H1 (cell line): ENCODE measurements at regions not wholly inside any gene's neighbourhood (a gene's known extent, or its start where the extent isn't known, plus 50 kb on each side); places are given as distances from the start of the nearest gene placed in this dataset.

ENCODE experiments used
- CTCF ChIA-PET: fragments of 300-600 bp; sonication (Branson Sonifier 250); formaldehyde crosslinking; loops from one replicate; lab custom pipeline; 2021; ENCODE audit not compliant: partially characterized antibody; lab: Charles Lee
- POLR2A ChIA-PET: fragments of 300-600 bp; sonication (Branson Sonifier 250); formaldehyde crosslinking; loops from one replicate; lab custom pipeline; 2021; ENCODE audit warnings: inconsistent platforms; ENCODE audit not compliant: partially characterized antibody; lab: Charles Lee
- DNase-seq, 2 experiments: peaks; one replicate each; pipeline versions ENCODE4 v3.0.0 to v3.0.0-alpha.2; 2010 to 2022; ENCODE audit warnings: low spot score in 2 of 2, low read depth in 1 of 2, mixed read lengths in 1 of 2
- FAIRE-seq: peaks from 2 replicates; lab custom pipeline; 2011; peaks lifted over from hg19 to GRCh38; lab: Jason Lieb, UNC
- H2AFZ ChIP-seq: 2 replicates; pipeline ENCODE4 v1.8.1; 2012; ENCODE audit warnings: low read length, inconsistent platforms
- H2AK5ac ChIP-seq: 2 replicates; pipeline ENCODE4 v1.6.1; 2013; ENCODE audit warnings: low read depth, low read length
- H2BK120ac ChIP-seq: replicated peaks from 2 replicates; pipeline ENCODE3; 2013; ENCODE audit warnings: low read depth, low read length, inconsistent platforms
- H2BK12ac ChIP-seq: 2 replicates; pipeline ENCODE4 v1.6.1; 2013; ENCODE audit warnings: low read depth, low read length
- H2BK15ac ChIP-seq: 2 replicates; pipeline ENCODE4 v1.6.1; 2013; ENCODE audit warnings: low read length
- H2BK20ac ChIP-seq: 2 replicates; pipeline ENCODE4 v1.6.1; 2013; ENCODE audit warnings: low read length
- H2BK5ac ChIP-seq: 2 replicates; pipeline ENCODE4 v1.6.1; 2013; ENCODE audit warnings: low read depth, low read length
- H3K14ac ChIP-seq: 2 replicates; pipeline ENCODE4 v1.6.1; 2013; ENCODE audit warnings: inconsistent platforms; ENCODE audit not compliant: insufficient read length
- H3K18ac ChIP-seq: 2 replicates; pipeline ENCODE4 v1.6.1; 2013; ENCODE audit warnings: low read length; ENCODE audit errors: extremely low read depth
- H3K23ac ChIP-seq: 2 replicates; pipeline ENCODE4 v1.6.1; 2013; ENCODE audit warnings: inconsistent platforms; ENCODE audit not compliant: insufficient read length
- H3K23me2 ChIP-seq: 2 replicates; pipeline ENCODE4 v1.6.1; 2013; ENCODE audit warnings: low read depth, low read length
- H3K27ac ChIP-seq: 2 replicates; pipeline ENCODE4 v1.6.1; 2011; ENCODE audit warnings: low read depth, low read length, inconsistent platforms
- H3K27me3 ChIP-seq, 4 experiments: replicated peaks in 1 of 4; 1 replicate in 1 of 4; 2 replicates in 3 of 4; pipeline versions ENCODE4 v1.6.1 to v1.8.1; 2011 to 2013; ENCODE audit warnings: low read length in 3 of 4, mild to moderate bottlenecking in 3 of 4, inconsistent platforms in 2 of 4, mixed read lengths in 2 of 4, moderate library complexity in 1 of 4; ENCODE audit not compliant: control insufficient read depth in 3 of 4, insufficient read depth in 3 of 4; ENCODE audit errors: extremely low read depth in 1 of 4
- H3K36me3 ChIP-seq, 4 experiments: 2 replicates each; pipeline versions ENCODE4 v1.6.1 to v1.8.1; 2011 to 2013; ENCODE audit warnings: mild to moderate bottlenecking in 4 of 4, low read length in 3 of 4, moderate library complexity in 2 of 4, control low read depth in 1 of 4, inconsistent platforms in 1 of 4; ENCODE audit not compliant: insufficient read depth in 4 of 4, control insufficient read depth in 2 of 4
- H3K4ac ChIP-seq: replicated peaks from 2 replicates; pipeline ENCODE3; 2013; ENCODE audit warnings: low read length, low read depth, mixed read lengths, inconsistent platforms; ENCODE audit not compliant: insufficient read length
- H3K4me1 ChIP-seq, 4 experiments: replicated peaks in 1 of 4; 1 replicate in 1 of 4; 2 replicates in 3 of 4; pipeline versions ENCODE4 v1.6.1 to v1.8.1; 2011 to 2013; ENCODE audit warnings: low read length in 3 of 4, inconsistent platforms in 2 of 4, mixed read lengths in 1 of 4; ENCODE audit not compliant: insufficient read depth in 4 of 4, control insufficient read depth in 3 of 4
- H3K4me2 ChIP-seq, 2 experiments: 2 replicates each; pipeline versions ENCODE4 v1.6.1 to v1.8.1; 2011 to 2013; ENCODE audit warnings: low read depth in 2 of 2, low read length in 2 of 2, control low read depth in 1 of 2, inconsistent platforms in 1 of 2, mild to moderate bottlenecking in 1 of 2; ENCODE audit not compliant: insufficient read depth in 1 of 2
- H3K4me3 ChIP-seq, 4 experiments: fragments of 200-600, 300-600 bp in 1 of 4; sonication (generic), shearing (Covaris generic), sonication (Bioruptor Twin) in 1 of 4; 2 replicates each; pipeline versions ENCODE4 v1.5.1 to v1.8.1; 2011 to 2016; ENCODE audit warnings: low read length in 4 of 4, low read depth in 3 of 4, control low read depth in 2 of 4, inconsistent platforms in 2 of 4, mild to moderate bottlenecking in 2 of 4, mixed read lengths in 1 of 4, moderate library complexity in 1 of 4; ENCODE audit not compliant: insufficient read depth in 2 of 4; ENCODE audit errors: extremely low read depth in 1 of 4
- H3K56ac ChIP-seq: replicated peaks from 2 replicates; pipeline ENCODE3; 2013; ENCODE audit warnings: low read depth, mild to moderate bottlenecking, mixed read lengths, low read length, inconsistent platforms; ENCODE audit not compliant: insufficient read length
- H3K79me1 ChIP-seq: 2 replicates; pipeline ENCODE4 v1.6.1; 2013; ENCODE audit warnings: low read depth, low read length, control low read depth
- H3K79me2 ChIP-seq, 2 experiments: 2 replicates each; pipeline versions ENCODE4 v1.6.1 to v1.8.1; 2012 to 2013; ENCODE audit warnings: low read length in 2 of 2, mild to moderate bottlenecking in 2 of 2, inconsistent platforms in 1 of 2; ENCODE audit not compliant: insufficient read depth in 2 of 2, control insufficient read depth in 1 of 2
- H3K9ac ChIP-seq, 4 experiments: replicated peaks in 1 of 4; 1 replicate in 1 of 4; 2 replicates in 3 of 4; pipeline versions ENCODE4 v1.6.1 to v1.8.1; 2011 to 2013; ENCODE audit warnings: low read depth in 3 of 4, low read length in 3 of 4, control low read depth in 2 of 4, mild to moderate bottlenecking in 2 of 4, moderate library complexity in 2 of 4, inconsistent platforms in 1 of 4; ENCODE audit errors: extremely low read depth in 1 of 4
- H3K9me3 ChIP-seq, 2 experiments: 2 replicates each; pipeline versions ENCODE4 v1.6.1 to v1.8.1; 2012 to 2013; ENCODE audit warnings: mild to moderate bottlenecking in 2 of 2, moderate library complexity in 2 of 2, control low read depth in 1 of 2, inconsistent platforms in 1 of 2, low read depth in 1 of 2, low read length in 1 of 2, mixed read lengths in 1 of 2; ENCODE audit not compliant: insufficient read depth in 2 of 2
- H4K20me1 ChIP-seq, 2 experiments: replicated peaks in 1 of 2; 2 replicates each; pipeline versions ENCODE3 to v1.8.1; 2011 to 2013; ENCODE audit warnings: inconsistent platforms in 2 of 2, low read length in 2 of 2, mild to moderate bottlenecking in 1 of 2; ENCODE audit not compliant: insufficient read depth in 2 of 2, control insufficient read depth in 1 of 2
- H4K5ac ChIP-seq: 2 replicates; pipeline ENCODE4 v1.6.1; 2013; ENCODE audit warnings: low read length, low read depth, mixed read lengths, inconsistent platforms; ENCODE audit not compliant: insufficient read length
- H4K8ac ChIP-seq: 2 replicates; pipeline ENCODE4 v1.8.0; 2013; ENCODE audit warnings: mild to moderate bottlenecking, moderate library complexity, low read length, inconsistent platforms; ENCODE audit not compliant: insufficient read depth; ENCODE audit errors: extremely low read depth
- H4K91ac ChIP-seq: replicated peaks from 2 replicates; pipeline ENCODE3; 2013; ENCODE audit warnings: low read length, mixed read lengths, inconsistent platforms; ENCODE audit not compliant: insufficient read length
- CTCF ChIP-seq, 3 experiments: IDR thresholded peaks; 1 replicate in 2 of 3; 2 replicates in 1 of 3; pipeline versions ENCODE4 v1.5.1 to v1.6.1; 2011; ENCODE audit warnings: low read length in 3 of 3, mild to moderate bottlenecking in 3 of 3, inconsistent platforms in 2 of 3, low read depth in 1 of 3, moderate library complexity in 1 of 3; ENCODE audit not compliant: insufficient read depth in 1 of 3; ENCODE audit errors: control extremely low read depth in 1 of 3
- KDM1A ChIP-seq: fragments of 200-600, 300-600 bp; sonication (generic); IDR thresholded peaks from 2 replicates; pipeline ENCODE4 v1.7.1; 2016; ENCODE audit warnings: mild to moderate bottlenecking, low read length, borderline replicate concordance
- POLR2AphosphoS5 ChIP-seq: IDR thresholded peaks from 2 replicates; pipeline ENCODE4 v1.6.1; 2011; ENCODE audit warnings: low read depth, low read length
- SAP30 ChIP-seq: fragments of 300-600 bp; sonication (generic); IDR thresholded peaks from 2 replicates; pipeline ENCODE4 v1.7.1; 2012; ENCODE audit warnings: low read length, moderate library complexity, mild to moderate bottlenecking, inconsistent platforms; ENCODE audit not compliant: insufficient read depth, insufficient replicate concordance
- TAF1 ChIP-seq: IDR thresholded peaks from 2 replicates; pipeline ENCODE4 v1.6.1; 2011; ENCODE audit warnings: mild to moderate bottlenecking, low read depth, low read length
- TBP ChIP-seq: IDR thresholded peaks from 2 replicates; pipeline ENCODE4 v1.6.1; 2011; ENCODE audit warnings: low read depth, low read length, improper control_type of control experiment
- WGBS, 2 experiments: shearing (Covaris generic) in 1 of 2; methylation state at CpG; one replicate each; pipeline versions ENCODE4 v1.1.6 to v1.1.7; 2013 to 2015; ENCODE audit warnings: low lambda C conversion rate in 2 of 2, mixed read lengths in 2 of 2, inconsistent platforms in 1 of 2, low coverage in 1 of 2, missing lambda C conversion rate in 1 of 2; ENCODE audit not compliant: insufficient replicate concordance in 2 of 2, insufficient coverage in 1 of 2, insufficient read length in 1 of 2; ENCODE audit errors: extremely low coverage in 1 of 2, missing lambda C conversion rate in 1 of 2; 5-methylcytosine and 5-hydroxymethylcytosine counted together

GRCh38 chr2:136381722-136382633, 264.0 kb upstream of the CXCR4 start:
- H3K4me1 ChIP-seq: no peaks in the 10 kb centered on the region
- H4K91ac ChIP-seq: no peak overlapping the region
- H4K8ac ChIP-seq: no peak overlapping the region
- H2BK5ac ChIP-seq: no peak overlapping the region
- TF ChIP-seq CTCF (IDR thresholded peaks at IDR 0.05; ENCODE audit: control extremely low read depth in 1 of 3, insufficient read depth in 1 of 3, low read depth in 1 of 3, low read length in 3 of 3): no peak
- no peak for TF ChIP-seq POLR2AphosphoS5
- no peak for TF ChIP-seq SAP30
- no peak for TF ChIP-seq TBP
- no peak for TF ChIP-seq KDM1A
- TF ChIP-seq TAF1: no peak
- H3K56ac ChIP-seq: no peak overlapping the region
- no peak overlapping the region for H3K18ac ChIP-seq
- 82% methylated on average over 14 of the region's 14 CpGs; no CpG with 5 or more reads in 1 of the 2 experiments for WGBS, 2 experiments
- DNase-seq: peak in 1 of 2 experiments; percentile 24
- no peaks in the 10 kb centered on the region for H3K27me3 ChIP-seq
- no peak overlapping the region for H2BK15ac ChIP-seq
- POLR2A ChIA-PET: no interaction called here
- no peak overlapping the region for H2BK20ac ChIP-seq
- no peak overlapping the region for H3K27ac ChIP-seq
- H3K9me3 ChIP-seq: no peaks in the 10 kb centered on the region
- no peaks in the 10 kb centered on the region for H3K79me1 ChIP-seq
- no peak overlapping the region for H4K5ac ChIP-seq
- CTCF ChIA-PET: interaction anchor here (0.5 to 11.1 kb wide), 14 partner anchors 9 to 1393 kb away, joined by 3 to 144 read pairs (median 3); no protein-coding TSS in a partner anchor
- H3K23me2 ChIP-seq: no peaks in the 10 kb centered on the region
- H3K79me2 ChIP-seq: no peaks in the 10 kb centered on the region
- no peak overlapping the region for H2BK12ac ChIP-seq
- H3K36me3 ChIP-seq: no peaks in the 10 kb centered on the region
- no peak overlapping the region for H3K4ac ChIP-seq
- H3K9ac ChIP-seq: no peak overlapping the region
- no peak overlapping the region for H3K4me3 ChIP-seq
- no peak overlapping the region for H3K14ac ChIP-seq
- no peak overlapping the region for H2AK5ac ChIP-seq
- H3K4me2 ChIP-seq: no peak overlapping the region
- FAIRE-seq: no peak
- no peaks in the 10 kb centered on the region for H4K20me1 ChIP-seq
- no peak overlapping the region for H3K23ac ChIP-seq
- peak overlapping the region; percentile 24; the same call in 1 of the 2 replicates for H2AFZ ChIP-seq
- H2BK120ac ChIP-seq: no peak overlapping the region
